Activated gamma-delta T cell treated with Interleukin-2 at 50 U/mL for 16 hours (primary cell): ENCODE measurements at regions not wholly inside any gene's neighbourhood (a gene's known extent, or its start where the extent isn't known, plus 50 kb on each side); places are given as distances from the start of the nearest gene placed in this dataset.
A peak's percentile ranks its signal among the peaks of the same experiment; 100 is the strongest.
"Not testable (repeated sequence)": the region's sequence is repeated elsewhere in the genome, so short reads cannot be mapped to it uniquely, and the experiment has no call there.

Experiments
- DNase-seq: peaks from one replicate; pipeline ENCODE4 v3.0.0-alpha.2; 2020

DNA sequence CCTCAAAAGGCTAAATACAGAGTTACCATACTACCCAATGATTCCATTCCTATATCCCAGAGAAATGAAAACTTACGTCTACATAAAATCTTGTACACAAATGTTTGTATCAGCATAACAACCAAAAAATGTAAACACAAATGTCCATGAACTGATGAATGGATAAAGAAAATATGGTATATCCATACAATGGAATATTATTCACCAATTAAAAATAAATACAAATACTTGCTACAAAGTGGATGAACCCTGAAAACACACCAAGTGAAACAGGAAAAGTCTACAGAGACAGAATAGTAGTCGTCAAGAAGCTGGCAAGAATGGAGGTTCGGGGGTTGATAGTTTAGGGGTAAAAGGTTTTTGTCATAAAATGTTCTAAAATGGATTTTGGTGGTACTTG, 54.0 kb upstream of the ANKRD28 start:
- DNase-seq: no peak

DNA sequence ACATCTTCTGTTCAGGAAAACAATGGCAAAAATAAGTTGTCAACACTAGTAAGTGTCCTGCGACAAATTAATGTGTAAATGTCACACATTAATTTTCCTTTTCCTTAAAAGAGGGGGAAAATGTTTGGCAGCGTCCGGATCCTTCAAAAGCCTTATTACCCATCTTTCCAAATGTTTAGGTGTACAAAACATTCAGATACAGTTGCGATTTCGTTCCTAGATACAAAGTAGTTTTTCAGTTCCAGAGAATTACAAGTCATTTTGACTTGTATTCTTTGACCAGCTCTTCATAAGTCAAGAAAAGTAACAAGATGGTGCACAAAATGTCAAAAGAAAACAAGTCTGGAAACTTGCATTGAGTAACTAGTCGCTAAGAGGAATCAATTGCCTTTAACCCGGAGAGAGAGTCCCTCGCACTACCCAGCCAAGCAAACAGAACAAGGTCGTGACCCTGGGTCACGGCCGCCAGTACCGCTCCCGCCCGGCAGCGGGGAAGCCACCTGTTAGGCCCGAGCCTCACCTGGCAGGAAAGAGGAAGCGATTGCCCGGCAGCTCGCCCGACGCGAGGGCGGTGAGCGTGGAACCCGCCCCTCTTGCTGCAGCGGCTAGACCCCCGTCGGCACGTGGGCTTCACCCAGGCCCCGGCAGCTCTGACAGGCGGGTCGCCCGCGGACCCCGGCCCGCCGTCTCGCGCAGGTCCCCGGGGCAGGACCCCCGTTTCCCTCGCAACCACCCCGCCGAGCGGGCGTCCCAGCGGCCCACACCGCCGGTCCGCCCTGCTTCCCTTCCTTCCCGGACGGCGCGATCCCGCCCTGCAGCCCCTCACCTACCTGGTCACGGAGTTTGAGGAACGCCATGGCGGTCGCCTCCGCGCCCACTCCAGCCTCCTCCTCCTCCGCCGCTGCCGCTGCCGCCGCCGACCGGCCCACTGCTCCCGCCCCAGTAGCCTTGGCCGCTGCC, 61.0 kb upstream of the ANKRD28 start:
- peak; percentile 58 for DNase-seq

DNA sequence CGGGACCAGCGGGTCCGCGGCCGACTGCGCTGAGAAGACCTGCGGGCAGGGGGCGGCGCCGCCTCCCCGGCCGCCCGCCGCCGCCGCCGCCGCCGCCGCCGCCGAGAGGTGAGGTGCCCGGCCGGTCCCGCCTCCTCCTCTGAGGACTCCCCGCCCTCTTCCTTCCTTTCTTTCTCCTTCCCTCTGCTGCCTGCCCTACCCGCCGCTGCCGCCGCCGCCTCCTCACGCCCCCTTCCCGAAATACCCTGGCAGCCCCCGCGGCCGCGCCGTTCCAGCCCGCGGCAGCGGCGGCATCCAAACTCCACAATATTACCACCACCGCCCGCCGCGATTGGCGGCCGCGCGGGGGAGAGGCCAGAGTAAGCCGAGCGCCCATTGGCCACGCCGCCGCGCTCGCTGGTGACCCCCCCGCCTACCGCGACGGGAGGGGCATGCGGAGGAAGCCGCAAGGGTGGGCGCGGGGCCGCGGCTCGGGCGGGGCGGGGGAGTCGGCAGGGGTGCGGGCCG, 61.8 kb upstream of the ANKRD28 start:
- DNase-seq: peak; percentile 68

DNA sequence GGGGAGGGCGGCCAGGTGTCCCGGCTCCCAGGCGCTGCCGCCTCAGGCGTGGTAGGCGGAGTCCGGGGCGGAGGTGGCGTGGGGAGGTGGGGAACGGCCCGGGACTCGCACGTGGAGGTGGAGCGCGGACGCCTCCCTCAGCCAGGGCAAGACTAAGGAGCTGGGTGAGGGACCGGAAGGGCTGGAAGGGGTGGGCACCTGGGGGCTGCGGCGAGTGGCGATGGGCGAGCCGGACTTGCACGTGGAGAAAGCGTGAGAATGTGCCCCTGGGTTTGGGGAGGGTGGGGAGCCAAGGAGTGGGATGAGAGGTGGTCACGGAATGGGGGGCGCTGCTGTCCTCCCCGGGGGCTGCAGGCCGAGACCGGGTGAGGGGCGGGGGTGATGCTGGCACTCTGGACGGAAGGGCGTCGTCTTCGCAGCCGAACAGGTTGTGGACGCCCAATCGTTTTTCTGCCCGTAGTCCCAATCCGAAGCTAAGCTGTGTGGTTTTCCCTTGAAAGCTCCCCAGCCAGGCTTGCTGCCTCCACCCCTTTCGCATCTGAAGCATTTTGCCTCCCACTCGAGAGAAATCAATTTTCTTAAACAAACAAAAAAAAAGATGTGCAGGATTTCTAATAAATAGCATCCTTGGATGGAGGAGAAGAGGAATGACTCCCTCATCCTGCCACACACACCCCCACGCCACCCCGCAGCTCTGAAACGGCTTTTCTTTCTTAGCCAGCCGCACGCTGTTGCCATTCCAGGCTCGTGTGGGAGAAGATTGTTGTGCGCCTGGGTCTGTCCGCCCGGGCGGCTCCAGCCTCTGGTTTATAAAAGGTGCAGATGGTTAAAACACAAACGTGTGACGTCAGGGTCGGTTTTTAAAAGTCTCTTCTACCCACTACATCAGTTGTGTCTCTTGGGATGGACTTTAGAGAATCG, 62.5 kb upstream of the ANKRD28 start:
- DNase-seq: no peak

DNA sequence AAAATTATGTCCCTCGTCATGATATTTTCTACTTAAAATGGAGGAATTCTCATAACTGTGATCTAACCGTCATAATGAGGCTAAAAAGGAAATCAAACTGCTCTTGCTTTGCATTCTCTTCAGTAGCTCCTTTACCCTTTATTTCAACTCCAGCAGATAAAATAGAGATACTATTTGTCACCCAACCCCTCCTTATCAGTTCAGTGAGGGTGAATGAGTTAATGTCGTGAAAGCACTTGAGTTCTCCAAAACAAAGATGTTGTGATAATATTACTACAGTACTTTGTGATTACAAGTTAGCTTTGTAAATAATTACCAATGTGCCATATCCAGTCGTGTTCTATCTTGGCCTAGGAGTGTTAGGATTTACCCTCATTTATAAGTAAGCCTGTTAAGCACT, 63.4 kb upstream of the ANKRD28 start:
- DNase-seq: no peak

DNA sequence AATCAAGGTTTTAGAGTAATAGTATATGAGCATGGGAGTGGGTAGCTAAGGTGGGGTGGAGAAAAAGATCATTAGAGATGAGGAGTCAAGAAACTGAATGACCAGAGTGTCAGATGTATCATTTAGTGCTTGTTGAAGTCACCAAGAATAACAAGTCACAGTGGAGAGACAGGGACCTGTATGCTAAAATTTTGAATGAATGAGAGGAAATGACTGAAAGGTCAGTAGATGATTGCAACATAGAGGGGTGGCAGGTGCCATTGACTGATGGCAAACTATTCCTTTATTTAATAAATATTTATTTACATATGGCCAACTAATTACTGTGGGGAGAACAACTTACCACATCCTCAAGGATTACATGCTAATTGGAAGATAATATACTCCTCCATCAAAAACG, 75.0 kb upstream of the ANKRD28 start:
- DNase-seq: no peak

DNA sequence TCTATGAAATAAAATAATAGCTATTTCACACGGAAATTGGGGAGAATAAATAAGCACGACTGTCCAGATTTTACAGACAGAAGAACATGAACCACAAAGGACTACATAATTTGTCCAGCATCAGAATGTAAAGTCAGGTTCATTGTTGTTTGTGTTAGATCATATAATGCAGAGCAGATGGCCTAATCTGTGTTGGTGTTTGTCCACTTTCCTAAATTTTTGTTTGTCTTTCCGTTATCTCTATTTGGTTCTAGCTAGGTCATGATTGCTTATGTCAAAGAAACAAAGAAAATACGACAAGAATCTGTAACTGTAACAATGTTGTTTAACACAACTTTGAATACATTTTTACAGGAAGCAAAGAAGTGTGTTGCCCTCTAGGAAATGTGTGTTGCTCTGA, 75.6 kb upstream of the ANKRD28 start:
- DNase-seq: no peak

DNA sequence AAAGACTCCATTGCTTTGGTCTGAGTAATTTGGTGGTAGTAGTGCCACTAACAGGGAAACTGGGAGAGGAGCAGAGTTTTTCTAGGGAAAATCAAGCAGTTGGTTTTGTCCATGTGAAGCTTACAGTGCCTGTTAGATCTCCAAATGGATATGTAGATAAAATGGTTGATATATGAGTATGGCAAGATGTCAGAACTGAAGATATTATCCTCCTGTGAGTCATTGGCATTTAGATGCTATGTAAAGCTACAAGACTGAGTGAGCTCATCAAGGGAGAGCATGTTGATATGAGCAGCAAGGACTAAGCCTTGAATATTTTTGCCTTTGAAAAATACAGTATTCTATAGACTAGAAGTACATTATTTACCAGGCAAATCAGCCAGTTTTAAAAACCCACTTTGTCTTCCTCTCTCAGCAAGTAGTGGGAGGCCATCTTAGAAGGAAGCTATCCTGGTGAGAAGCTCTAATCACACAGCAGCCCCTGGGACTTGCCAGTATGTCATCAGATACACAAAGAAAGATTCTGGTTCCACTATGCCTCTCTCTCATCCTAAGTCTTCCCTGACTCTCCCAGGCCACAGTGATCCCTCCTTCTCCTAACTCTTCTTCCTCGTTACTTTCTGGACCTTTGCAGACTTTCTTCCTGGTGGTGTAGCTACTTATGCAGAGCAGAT, 77.4 kb upstream of the ANKRD28 start:
- no peak for DNase-seq

DNA sequence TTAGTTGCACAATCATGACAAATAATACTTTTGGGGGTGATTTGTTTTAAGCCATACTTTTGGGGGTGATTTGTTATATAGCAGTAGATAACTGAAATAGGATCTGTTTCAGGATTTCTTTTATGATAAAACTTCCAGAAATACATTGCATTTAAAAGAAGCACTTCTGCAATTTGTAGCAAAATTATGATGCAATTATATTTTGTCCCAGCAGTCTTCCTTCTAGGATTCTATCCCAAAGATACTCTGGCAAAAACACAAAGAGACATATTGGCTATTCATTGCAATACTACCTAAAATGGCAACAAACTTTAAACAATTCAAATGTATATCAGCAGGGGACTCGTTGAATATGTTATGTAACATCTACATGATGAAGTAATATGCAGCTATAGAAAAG, 78.9 kb upstream of the ANKRD28 start:
- DNase-seq: no peak

DNA sequence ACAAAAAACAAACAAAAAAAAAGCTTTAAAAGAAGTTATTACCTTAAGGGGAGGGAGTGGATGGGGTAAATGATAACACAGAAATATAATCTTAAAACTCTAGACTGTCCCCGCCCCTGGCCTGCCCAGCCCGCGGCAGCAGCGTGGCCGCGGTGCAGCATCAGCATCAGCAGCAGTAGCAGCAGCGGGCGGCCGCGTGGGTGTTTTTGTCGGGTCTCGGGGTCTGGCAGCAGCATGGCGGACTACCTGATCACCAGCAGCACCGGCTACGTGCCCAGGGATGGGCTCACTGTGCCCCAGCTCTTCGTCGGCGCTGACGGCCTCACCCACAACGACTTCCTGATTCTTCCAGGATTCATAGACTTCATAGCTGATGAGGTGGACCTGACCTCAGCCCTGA, 80.0 kb upstream of the ANKRD28 start:
- no peak for DNase-seq

DNA sequence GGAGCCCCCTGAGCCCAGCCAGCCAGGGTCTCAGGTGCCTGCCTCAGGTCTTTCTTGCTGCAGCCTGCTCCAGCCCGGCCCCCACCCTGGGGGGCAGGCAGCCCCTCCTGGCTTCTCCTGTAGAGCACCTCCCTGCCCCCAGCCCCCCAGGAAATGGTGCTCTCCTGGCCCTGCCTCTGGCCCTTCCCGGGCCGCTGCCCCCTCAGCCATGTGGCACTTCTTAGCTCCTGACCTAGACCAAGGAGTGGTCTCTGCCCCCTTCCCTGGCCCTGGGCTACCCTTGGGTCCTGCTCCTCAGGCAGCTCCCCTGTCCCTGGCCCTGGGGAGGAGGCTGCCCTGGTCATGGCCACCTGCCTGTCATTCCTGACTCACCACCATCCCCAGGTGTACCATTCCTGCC, 82.0 kb upstream of the ANKRD28 start:
- not testable (repeated sequence) for DNase-seq

DNA sequence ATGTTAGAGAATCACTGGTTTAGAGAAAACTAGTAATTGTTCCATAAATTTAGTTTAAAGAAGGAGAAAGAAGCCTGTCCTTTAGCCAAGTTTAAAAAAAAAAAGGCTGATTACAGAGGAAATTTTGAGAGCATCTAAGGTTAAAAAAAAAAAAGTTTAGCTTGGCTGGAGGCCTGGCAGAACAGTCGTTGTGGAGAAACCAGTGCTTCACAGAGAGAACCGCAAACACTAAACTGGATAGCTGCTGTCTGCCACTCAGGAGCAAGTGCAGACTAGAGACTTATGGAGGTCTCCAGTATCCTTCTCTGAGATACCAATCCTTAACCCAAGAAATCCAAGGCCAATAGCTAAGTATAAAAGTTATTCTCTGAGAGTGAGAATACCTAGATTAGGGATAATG, 84.8 kb upstream of the ANKRD28 start:
- no peak for DNase-seq

DNA sequence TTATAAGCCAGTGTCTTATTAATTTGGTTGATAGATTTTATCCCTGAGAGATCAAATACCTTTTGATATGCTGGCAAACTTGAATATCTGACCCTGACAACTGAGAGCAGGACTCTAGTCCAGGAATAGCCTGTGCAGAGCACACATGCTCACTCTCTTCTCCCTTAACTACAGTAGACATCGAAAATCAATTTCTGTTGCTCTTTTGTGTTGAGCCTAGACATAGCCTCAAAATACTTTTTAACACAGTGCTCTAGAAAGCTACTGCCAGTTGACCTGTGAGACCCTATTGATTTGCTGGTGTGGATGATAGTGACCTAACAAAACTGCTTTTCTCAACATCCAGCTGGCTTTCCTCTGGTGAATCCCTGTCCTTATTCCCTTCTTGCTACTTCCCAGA, 86.4 kb upstream of the ANKRD28 start:
- DNase-seq: no peak

DNA sequence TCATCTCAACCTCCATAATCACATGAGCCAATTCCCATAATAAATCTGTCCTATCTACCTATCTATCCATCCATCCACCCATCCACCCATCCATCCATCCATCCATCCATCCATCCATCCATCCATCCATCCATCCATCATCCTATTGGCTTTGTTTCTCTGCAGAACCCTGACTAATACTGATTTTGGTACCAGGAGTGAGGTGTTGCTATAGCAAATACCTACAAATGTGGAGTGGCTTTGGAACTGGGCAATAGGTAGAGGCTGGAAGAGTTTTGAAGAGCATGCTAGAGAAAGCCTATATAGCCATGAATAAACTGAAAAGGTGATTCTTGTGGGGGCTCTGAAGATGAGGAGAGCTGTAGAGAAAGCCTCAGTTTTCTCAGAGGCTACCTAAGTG, 88.7 kb upstream of the ANKRD28 start:
- no peak for DNase-seq

DNA sequence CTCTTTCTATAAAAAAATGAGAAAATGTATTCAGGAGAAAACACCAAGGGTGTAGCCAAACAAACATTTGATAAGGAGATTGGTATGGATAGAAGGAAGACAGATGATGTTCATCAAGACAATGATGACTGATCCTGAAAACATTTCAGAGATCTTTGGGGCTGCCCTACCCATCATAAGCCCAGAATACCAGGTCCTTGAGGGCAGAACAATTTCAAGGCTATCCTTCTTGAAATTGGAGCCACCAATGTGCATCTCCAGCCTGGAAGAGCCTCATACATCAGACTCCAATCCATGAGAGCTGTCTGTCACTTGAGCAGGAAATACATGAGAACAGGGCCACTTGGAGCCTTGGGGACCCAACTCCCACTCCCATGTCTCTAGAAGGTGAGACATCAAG, 89.5 kb upstream of the ANKRD28 start:
- no peak for DNase-seq

DNA sequence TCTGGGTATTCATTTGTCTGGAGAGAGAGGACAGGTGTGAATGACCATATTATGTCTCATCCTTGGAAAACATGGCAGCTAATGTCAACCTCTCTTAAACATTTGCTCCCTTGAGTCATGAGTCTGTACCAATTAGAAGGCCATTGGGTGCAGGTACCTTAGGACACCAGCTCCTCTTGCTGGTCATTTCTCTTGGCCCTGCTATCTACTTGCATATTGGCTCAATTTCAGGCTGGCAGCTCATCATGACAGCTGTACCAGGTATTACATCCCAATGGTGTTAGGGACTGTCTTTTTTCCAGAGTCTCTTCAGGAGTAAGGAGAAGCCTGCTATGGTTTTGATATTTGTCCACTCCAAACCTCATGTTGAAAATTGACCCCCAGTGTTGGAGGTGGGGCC, 92.2 kb upstream of the ANKRD28 start:
- no peak for DNase-seq

DNA sequence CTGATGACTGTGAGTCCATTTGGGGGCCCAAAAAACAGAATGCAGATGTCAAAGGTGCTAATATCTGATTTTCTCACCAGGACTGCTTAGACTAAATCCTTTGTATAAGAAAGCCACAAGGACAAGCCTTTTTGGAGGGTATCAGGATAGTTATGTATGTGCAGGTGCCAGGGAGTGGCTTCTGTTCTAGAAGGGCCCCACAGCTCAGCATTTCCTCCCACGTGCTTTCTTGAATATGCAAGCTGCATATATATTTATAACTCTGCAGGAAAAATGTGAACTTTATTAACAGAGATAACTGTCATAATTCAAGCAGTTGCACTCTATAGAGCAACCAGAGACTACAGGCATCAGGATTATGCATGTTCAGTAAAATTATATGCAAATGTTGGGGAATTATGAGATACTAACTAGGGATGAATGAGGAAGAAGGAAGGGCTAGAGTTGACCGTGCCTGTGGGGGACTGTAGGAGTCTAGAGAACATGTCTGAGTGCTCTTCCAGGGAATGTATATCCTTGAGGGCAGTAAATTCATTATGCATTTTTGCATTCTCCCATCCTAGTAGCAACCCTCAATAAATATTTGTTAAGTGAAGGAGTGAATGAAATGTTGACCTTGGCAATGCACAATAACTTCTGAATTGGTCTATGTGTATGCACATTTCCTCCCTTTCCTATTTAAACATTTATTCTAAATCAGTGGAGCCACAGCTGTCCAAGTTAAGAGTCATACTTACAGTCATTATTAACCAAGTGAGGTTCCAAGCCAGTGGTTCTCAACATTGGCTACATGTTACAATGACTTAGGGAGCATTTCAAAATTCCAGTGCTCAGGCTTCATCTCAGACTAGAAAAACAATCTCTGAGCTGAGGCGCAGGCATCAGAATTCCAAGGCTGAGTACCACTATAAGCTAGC, 94.8 kb upstream of the ANKRD28 start:
- no peak for DNase-seq

DNA sequence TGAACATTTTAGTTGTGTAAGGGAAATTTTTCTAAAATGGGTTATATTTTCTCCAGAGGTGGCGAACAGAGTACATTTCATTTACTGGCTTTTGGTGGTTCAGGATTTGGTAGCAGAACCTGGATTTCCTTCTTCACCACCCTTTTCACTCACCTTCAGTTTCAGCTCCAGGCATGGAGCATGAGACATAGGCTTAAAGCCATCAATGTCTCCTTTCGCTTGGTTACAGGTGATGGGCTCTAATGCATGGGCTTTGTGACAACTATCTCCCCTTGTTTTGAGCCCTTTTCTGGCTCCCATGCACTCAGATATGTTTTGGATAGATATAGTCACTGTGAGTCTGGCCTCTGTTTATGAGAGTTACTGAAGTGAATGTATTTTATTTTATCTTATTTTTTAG, 96.6 kb upstream of the ANKRD28 start:
- no peak for DNase-seq

DNA sequence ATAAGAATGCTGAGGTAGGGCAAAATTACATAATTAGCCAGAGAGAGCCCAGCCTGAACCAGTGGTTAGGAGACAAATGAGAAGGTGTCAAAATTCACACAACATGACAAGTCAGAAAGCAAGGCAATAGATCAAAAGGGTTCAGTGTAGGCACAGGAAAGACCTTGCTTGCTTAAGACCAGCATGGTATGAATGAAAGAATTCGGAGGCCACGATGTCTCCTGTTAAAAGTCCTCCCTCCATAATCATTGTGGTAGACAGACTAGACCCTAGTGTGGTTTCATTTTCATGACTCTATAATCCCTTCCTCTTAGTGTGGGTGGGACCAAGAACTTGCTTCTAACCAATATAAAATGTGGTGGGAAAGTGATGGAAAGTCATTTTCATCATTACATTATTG, 98.7 kb upstream of the ANKRD28 start:
- no peak for DNase-seq

DNA sequence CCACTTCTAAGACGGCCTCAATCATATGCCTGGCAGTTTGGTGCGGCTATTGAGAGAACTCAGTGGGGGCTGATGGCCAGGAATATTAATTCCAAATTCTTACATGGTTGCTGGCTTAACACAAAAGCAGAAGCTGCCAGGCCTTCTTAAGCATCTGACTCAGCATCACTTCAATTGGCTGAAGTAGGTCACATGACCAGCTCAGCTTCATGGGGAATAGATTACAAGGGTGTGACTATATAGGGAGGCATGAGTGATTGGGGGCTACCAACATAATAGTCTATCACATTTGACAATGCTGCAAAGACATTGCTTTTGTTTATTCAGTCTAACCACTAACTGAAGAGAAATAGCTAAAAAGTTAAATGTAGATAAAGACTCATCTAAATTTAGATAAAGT, 101.6 kb upstream of the ANKRD28 start:
- DNase-seq: no peak

DNA sequence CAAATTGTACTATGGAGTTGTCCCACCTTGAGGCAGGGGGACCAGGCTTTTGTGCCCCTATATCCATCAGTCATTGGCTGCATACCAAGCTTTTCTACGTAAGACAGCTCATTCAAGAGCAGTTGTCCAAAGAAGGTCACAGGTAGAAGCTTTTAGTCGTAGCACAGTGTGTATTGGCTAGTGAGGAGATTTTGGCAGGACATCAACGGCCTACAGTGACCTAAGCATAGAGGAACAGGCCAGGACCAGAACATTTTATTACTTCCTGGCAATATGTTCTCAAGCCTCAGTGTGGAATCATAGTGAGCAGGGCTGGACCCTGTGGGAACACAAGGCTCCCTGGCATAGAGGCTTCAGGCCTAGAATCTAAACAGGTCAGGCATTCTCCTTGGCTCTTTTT, 105.4 kb upstream of the ANKRD28 start:
- no peak for DNase-seq
